Esophagus squamous epithelium (tissue), 4 donors: ENCODE measurements at regions not wholly inside any gene's neighbourhood (a gene's known extent, or its start where the extent isn't known, plus 50 kb on each side); places are given as distances from the start of the nearest gene placed in this dataset.

Source experiments
- CTCF ChIP-seq, 6 experiments: fragments of 450-650 bp in 4 of 6; fragments of 200-600 bp in 2 of 6; sonication (generic) in 2 of 6; IDR thresholded peaks; one replicate each; pipeline ENCODE4 v1.5.1; 2016 to 2019; ENCODE audit warnings: antibody characterized with exemption in 6 of 6, mild to moderate bottlenecking in 4 of 6, moderate library complexity in 4 of 6
- POLR2A ChIP-seq, 4 donors: fragments of 450-650 bp; IDR thresholded peaks; one replicate each; pipeline ENCODE4 v1.6.1; 2017; ENCODE audit warnings: antibody characterized with exemption in 4 of 4, mild to moderate bottlenecking in 4 of 4, moderate library complexity in 3 of 4

- no peak for TF ChIP-seq POLR2A (IDR thresholded peaks at IDR 0.05)
- no peak for TF ChIP-seq CTCF (IDR thresholded peaks at IDR 0.05)
Measured at GRCh38 chr15:88708655-88709054, 69.8 kb downstream of the ISG20 start.
